ENCODE measurements at regions not wholly inside any gene's neighbourhood (a gene's known extent, or its start where the extent isn't known, plus 50 kb on each side); places are given as distances from the start of the nearest gene placed in this dataset.

- H3K4me3 ChIP-seq (ENCODE audit: low read depth, low read length), result no peak overlapping the region
- DNase-seq (ENCODE audit: low read depth), result no peak
- TF ChIP-seq CTCF (conservative IDR thresholded peaks at IDR 0.05; ENCODE audit: low read depth, low read length), result no peak
Observed at GRCh38 chr15:99907698-99908097, 174.5 kb upstream of the LYSMD4 start.

- no peak for TF ChIP-seq CTCF (conservative IDR thresholded peaks at IDR 0.05; ENCODE audit: low read depth, low read length)
- DNase-seq (ENCODE audit: low read depth), result no peak
- no peak overlapping the region for H3K4me3 ChIP-seq (ENCODE audit: low read depth, low read length)
Observed at GRCh38 chr15:99906793-99907192, 173.6 kb upstream of the LYSMD4 start.

- no peak for TF ChIP-seq CTCF (conservative IDR thresholded peaks at IDR 0.05; ENCODE audit: low read depth, low read length)
- H3K4me3 ChIP-seq (ENCODE audit: low read depth, low read length), result no peak overlapping the region
- DNase-seq (ENCODE audit: low read depth), result no peak
Observed at GRCh38 chr15:99906311-99906710, 173.1 kb upstream of the LYSMD4 start.

- TF ChIP-seq CTCF (conservative IDR thresholded peaks at IDR 0.05; ENCODE audit: low read depth, low read length), result no peak
- H3K4me3 ChIP-seq (ENCODE audit: low read depth, low read length), result no peak overlapping the region
- DNase-seq (ENCODE audit: low read depth), result no peak
Observed at GRCh38 chr15:99902248-99902928, 169.2 kb upstream of the LYSMD4 start.

GRCh38 chr15:99895956-99896311 is 162.7 kb upstream of the LYSMD4 start:
- H3K4me3 ChIP-seq (ENCODE audit: low read depth, low read length), result no peak overlapping the region
- no peak for DNase-seq (ENCODE audit: low read depth)
- no peak for TF ChIP-seq CTCF (conservative IDR thresholded peaks at IDR 0.05; ENCODE audit: low read depth, low read length)

- no peak overlapping the region for H3K4me3 ChIP-seq (ENCODE audit: low read depth, low read length)
- no peak for TF ChIP-seq CTCF (conservative IDR thresholded peaks at IDR 0.05; ENCODE audit: low read depth, low read length)
- DNase-seq (ENCODE audit: low read depth), result no peak
Observed at GRCh38 chr15:99895189-99895955, 162.1 kb upstream of the LYSMD4 start.

- H3K4me3 ChIP-seq (ENCODE audit: low read depth, low read length), result no peak overlapping the region
- no peak for DNase-seq (ENCODE audit: low read depth)
Observed at GRCh38 chr15:99878835-99879234, 145.6 kb upstream of the LYSMD4 start.

More at GRCh38 chr15:99878835-99879234, 145.6 kb upstream of the LYSMD4 start:
- TF ChIP-seq CTCF (conservative IDR thresholded peaks at IDR 0.05; ENCODE audit: low read depth, low read length), result no peak

All from choroid plexus epithelial cell (primary cell).